AG09309 (cell line): ENCODE measurements at regions not wholly inside any gene's neighbourhood (a gene's known extent, or its start where the extent isn't known, plus 50 kb on each side); places are given as distances from the start of the nearest gene placed in this dataset.

Experiments
- DNase-seq: peaks from one replicate; pipeline ENCODE4 v3.0.0-alpha.2; 2010; ENCODE audit warnings: low read depth
- H3K4me3 ChIP-seq: 2 replicates; pipeline ENCODE4 v1.5.1; 2011; ENCODE audit warnings: mild to moderate bottlenecking, low read depth, low read length, moderate library complexity; ENCODE audit not compliant: control insufficient read depth
- CTCF ChIP-seq: IDR thresholded peaks from 2 replicates; pipeline ENCODE4 v1.5.1; 2011; ENCODE audit warnings: mild to moderate bottlenecking, low read depth, low read length, inconsistent platforms; ENCODE audit not compliant: insufficient read depth, control insufficient read depth; ENCODE audit errors: missing control alignments

- DNase-seq = no peak
- no peak for TF ChIP-seq CTCF
- no peak overlapping the region for H3K4me3 ChIP-seq
These were observed 256.0 kb upstream of the TFAP2D start for GRCh38 chr6:50457351-50457750.

GRCh38 chr6:50461696-50462095 lies 251.6 kb upstream of the TFAP2D start:
- no peak overlapping the region for H3K4me3 ChIP-seq
- DNase-seq = no peak
- TF ChIP-seq CTCF = no peak

- no peak for DNase-seq
- no peak for TF ChIP-seq CTCF
- no peak overlapping the region for H3K4me3 ChIP-seq
These were observed 249.4 kb upstream of the TFAP2D start for GRCh38 chr6:50463931-50464330.

GRCh38 chr6:50467931-50468330 lies 245.4 kb upstream of the TFAP2D start:
- H3K4me3 ChIP-seq = no peak overlapping the region
- no peak for TF ChIP-seq CTCF
- DNase-seq = no peak

GRCh38 chr6:50471041-50471440 lies 242.3 kb upstream of the TFAP2D start:
- no peak for DNase-seq
- H3K4me3 ChIP-seq = no peak overlapping the region
- no peak for TF ChIP-seq CTCF

GRCh38 chr6:50510361-50510760 lies 203.0 kb upstream of the TFAP2D start:
- TF ChIP-seq CTCF = no peak
- H3K4me3 ChIP-seq = no peak overlapping the region
- DNase-seq = no peak
